ENCODE measurements at regions not wholly inside any gene's neighbourhood (a gene's known extent, or its start where the extent isn't known, plus 50 kb on each side); places are given as distances from the start of the nearest gene placed in this dataset.

GRCh38 chr6:131382631-131383030 is 190.4 kb upstream of the ARG1 start:
- H3K9ac ChIP-seq (ENCODE audit: low read depth, low read length): no peak overlapping the region
- H3K27ac ChIP-seq (ENCODE audit: low read depth, low read length): no peak overlapping the region
- H3K4me3 ChIP-seq (ENCODE audit: low read length): no peak overlapping the region
- H3K27me3 ChIP-seq (ENCODE audit: insufficient read depth, low read length): no peaks in the 10 kb centered on the region
- peaks cover 6% of the 10 kb centered on the region for H3K4me1 ChIP-seq (ENCODE audit: insufficient read depth, low read length)
- peaks cover 3% of the 10 kb centered on the region; the same call in 1 of the 2 replicates for H3K9me3 ChIP-seq (ENCODE audit: insufficient read depth, low read depth, low read length)
- WGBS: 89% methylated on average over 10 of the region's 10 CpGs
- no peaks in the 10 kb centered on the region for H3K36me3 ChIP-seq (ENCODE audit: insufficient read depth, low read length)

- H3K9ac ChIP-seq (ENCODE audit: low read depth, low read length): no peak overlapping the region
- peaks cover 3% of the 10 kb centered on the region; the same call in 1 of the 2 replicates for H3K9me3 ChIP-seq (ENCODE audit: insufficient read depth, low read depth, low read length)
- 84% methylated on average over 6 of the region's 6 CpGs for WGBS
- no peaks in the 10 kb centered on the region for H3K27me3 ChIP-seq (ENCODE audit: insufficient read depth, low read length)
- H3K4me3 ChIP-seq (ENCODE audit: low read length): no peak overlapping the region
- no peak overlapping the region for H3K27ac ChIP-seq (ENCODE audit: low read depth, low read length)
- H3K4me1 ChIP-seq (ENCODE audit: insufficient read depth, low read length): peaks cover 7% of the 10 kb centered on the region
- H3K36me3 ChIP-seq (ENCODE audit: insufficient read depth, low read length): no peaks in the 10 kb centered on the region
Observed at GRCh38 chr6:131383421-131384411, 189.3 kb upstream of the ARG1 start.

- Histone ChIP-seq H3K4me1 (ENCODE audit: insufficient read depth, low read length) (peaks cover 7% of the 10 kb centered on the region), H3K36me3 (ENCODE audit: insufficient read depth, low read length) (no peaks in the 10 kb centered on the region), H3K27me3 (ENCODE audit: insufficient read depth, low read length) (no peaks in the 10 kb centered on the region), H3K4me3 (ENCODE audit: low read length) (no peak overlapping the region), H3K9me3 (ENCODE audit: insufficient read depth, low read depth, low read length) (peaks cover 3% of the 10 kb centered on the region; the same call in 1 of the 2 replicates), H3K27ac (ENCODE audit: low read depth, low read length) (no peak overlapping the region), H3K9ac (ENCODE audit: low read depth, low read length) (no peak overlapping the region)
- WGBS: 91% methylated on average over 4 of the region's 5 CpGs
Observed at GRCh38 chr6:131387562-131388447, 185.2 kb upstream of the ARG1 start.

GRCh38 chr6:131390322-131390721 is 182.7 kb upstream of the ARG1 start:
- WGBS: 92% methylated on average over 5 of the region's 5 CpGs
- Histone ChIP-seq H3K27ac (ENCODE audit: low read depth, low read length) (no peak overlapping the region), H3K27me3 (ENCODE audit: insufficient read depth, low read length) (no peaks in the 10 kb centered on the region), H3K4me3 (ENCODE audit: low read length) (no peak overlapping the region), H3K9me3 (ENCODE audit: insufficient read depth, low read depth, low read length) (peaks cover 3% of the 10 kb centered on the region; the same call in 1 of the 2 replicates), H3K36me3 (ENCODE audit: insufficient read depth, low read length) (no peaks in the 10 kb centered on the region), H3K9ac (ENCODE audit: low read depth, low read length) (no peak overlapping the region), H3K4me1 (ENCODE audit: insufficient read depth, low read length) (0 out of 2 replicates have a peak, but pooled peaks cover 7% of the 10 kb centered on the region)

- no peak overlapping the region for H3K4me3 ChIP-seq (ENCODE audit: low read length)
- WGBS: 94% methylated on average over 1 of the region's 1 CpG
- no peaks in the 10 kb centered on the region for H3K27me3 ChIP-seq (ENCODE audit: insufficient read depth, low read length)
- no peak overlapping the region for H3K27ac ChIP-seq (ENCODE audit: low read depth, low read length)
- no peak overlapping the region for H3K9ac ChIP-seq (ENCODE audit: low read depth, low read length)
- 0 out of 2 replicates have a peak, but pooled peaks cover 7% of the 10 kb centered on the region for H3K4me1 ChIP-seq (ENCODE audit: insufficient read depth, low read length)
- H3K9me3 ChIP-seq (ENCODE audit: insufficient read depth, low read depth, low read length): no peaks in the 10 kb centered on the region
- H3K36me3 ChIP-seq (ENCODE audit: insufficient read depth, low read length): no peaks in the 10 kb centered on the region
Observed at GRCh38 chr6:131391116-131391515, 181.9 kb upstream of the ARG1 start.

GRCh38 chr6:131393433-131393832 is 179.6 kb upstream of the ARG1 start:
- Histone ChIP-seq H3K4me3 (ENCODE audit: low read length) (no peak overlapping the region), H3K27ac (ENCODE audit: low read depth, low read length) (no peak overlapping the region), H3K4me1 (ENCODE audit: insufficient read depth, low read length) (no peaks in the 10 kb centered on the region), H3K9ac (ENCODE audit: low read depth, low read length) (no peak overlapping the region), H3K36me3 (ENCODE audit: insufficient read depth, low read length) (no peaks in the 10 kb centered on the region), H3K27me3 (ENCODE audit: insufficient read depth, low read length) (no peaks in the 10 kb centered on the region), H3K9me3 (ENCODE audit: insufficient read depth, low read depth, low read length) (no peaks in the 10 kb centered on the region)
- WGBS: 93% methylated on average over 2 of the region's 2 CpGs

- 92% methylated on average over 1 of the region's 1 CpG for WGBS
- H3K27me3 ChIP-seq (ENCODE audit: insufficient read depth, low read length): no peaks in the 10 kb centered on the region
Observed at GRCh38 chr6:131394768-131395432, 178.1 kb upstream of the ARG1 start.

GRCh38 chr6:131398176-131398575 is 174.8 kb upstream of the ARG1 start:
- 97% methylated on average over 3 of the region's 3 CpGs for WGBS
- Histone ChIP-seq H3K27ac (ENCODE audit: low read depth, low read length) (no peak overlapping the region), H3K36me3 (ENCODE audit: insufficient read depth, low read length) (no peaks in the 10 kb centered on the region), H3K9ac (ENCODE audit: low read depth, low read length) (no peak overlapping the region), H3K9me3 (ENCODE audit: insufficient read depth, low read depth, low read length) (peaks cover 10% of the 10 kb centered on the region), H3K4me3 (ENCODE audit: low read length) (no peak overlapping the region), H3K4me1 (ENCODE audit: insufficient read depth, low read length) (peaks cover 14% of the 10 kb centered on the region), H3K27me3 (ENCODE audit: insufficient read depth, low read length) (no peaks in the 10 kb centered on the region)

More at GRCh38 chr6:131394768-131395432, 178.1 kb upstream of the ARG1 start:
- H3K4me3 ChIP-seq (ENCODE audit: low read length): no peak overlapping the region
- no peaks in the 10 kb centered on the region for H3K4me1 ChIP-seq (ENCODE audit: insufficient read depth, low read length)
- no peak overlapping the region for H3K27ac ChIP-seq (ENCODE audit: low read depth, low read length)
- H3K36me3 ChIP-seq (ENCODE audit: insufficient read depth, low read length): no peaks in the 10 kb centered on the region
- H3K9ac ChIP-seq (ENCODE audit: low read depth, low read length): no peak overlapping the region
- no peaks in the 10 kb centered on the region for H3K9me3 ChIP-seq (ENCODE audit: insufficient read depth, low read depth, low read length)

- no peak overlapping the region for H3K9ac ChIP-seq (ENCODE audit: low read depth, low read length)
- no peaks in the 10 kb centered on the region for H3K36me3 ChIP-seq (ENCODE audit: insufficient read depth, low read length)
- WGBS: 95% methylated on average over 3 of the region's 4 CpGs
- no peaks in the 10 kb centered on the region for H3K27me3 ChIP-seq (ENCODE audit: insufficient read depth, low read length)
- peaks cover 10% of the 10 kb centered on the region for H3K9me3 ChIP-seq (ENCODE audit: insufficient read depth, low read depth, low read length)
- H3K27ac ChIP-seq (ENCODE audit: low read depth, low read length): no peak overlapping the region
- no peak overlapping the region for H3K4me3 ChIP-seq (ENCODE audit: low read length)
- peaks cover 14% of the 10 kb centered on the region for H3K4me1 ChIP-seq (ENCODE audit: insufficient read depth, low read length)
Observed at GRCh38 chr6:131399433-131399832, 173.6 kb upstream of the ARG1 start.

- Histone ChIP-seq H3K36me3 (ENCODE audit: insufficient read depth, low read length) (no peaks in the 10 kb centered on the region), H3K9me3 (ENCODE audit: insufficient read depth, low read depth, low read length) (peaks cover 10% of the 10 kb centered on the region), H3K9ac (ENCODE audit: low read depth, low read length) (no peak overlapping the region), H3K4me3 (ENCODE audit: low read length) (no peak overlapping the region), H3K27me3 (ENCODE audit: insufficient read depth, low read length) (no peaks in the 10 kb centered on the region), H3K4me1 (ENCODE audit: insufficient read depth, low read length) (peaks cover 14% of the 10 kb centered on the region), H3K27ac (ENCODE audit: low read depth, low read length) (no peak overlapping the region)
- no CpG with 5 or more reads among the region's 1 CpG for WGBS
Observed at GRCh38 chr6:131400054-131400778, 172.8 kb upstream of the ARG1 start.
